IPS-NIHi7 (cell line): ENCODE measurements at regions not wholly inside any gene's neighbourhood (a gene's known extent, or its start where the extent isn't known, plus 50 kb on each side); places are given as distances from the start of the nearest gene placed in this dataset.
"Not testable (repeated sequence)": the region's sequence is repeated elsewhere in the genome, so short reads cannot be mapped to it uniquely, and the experiment has no call there.

Experiments used
- DNase-seq: peaks from one replicate; pipeline ENCODE4 v3.0.0; 2012; ENCODE audit warnings: mixed read lengths; ENCODE audit errors: extremely low spot score

DNA sequence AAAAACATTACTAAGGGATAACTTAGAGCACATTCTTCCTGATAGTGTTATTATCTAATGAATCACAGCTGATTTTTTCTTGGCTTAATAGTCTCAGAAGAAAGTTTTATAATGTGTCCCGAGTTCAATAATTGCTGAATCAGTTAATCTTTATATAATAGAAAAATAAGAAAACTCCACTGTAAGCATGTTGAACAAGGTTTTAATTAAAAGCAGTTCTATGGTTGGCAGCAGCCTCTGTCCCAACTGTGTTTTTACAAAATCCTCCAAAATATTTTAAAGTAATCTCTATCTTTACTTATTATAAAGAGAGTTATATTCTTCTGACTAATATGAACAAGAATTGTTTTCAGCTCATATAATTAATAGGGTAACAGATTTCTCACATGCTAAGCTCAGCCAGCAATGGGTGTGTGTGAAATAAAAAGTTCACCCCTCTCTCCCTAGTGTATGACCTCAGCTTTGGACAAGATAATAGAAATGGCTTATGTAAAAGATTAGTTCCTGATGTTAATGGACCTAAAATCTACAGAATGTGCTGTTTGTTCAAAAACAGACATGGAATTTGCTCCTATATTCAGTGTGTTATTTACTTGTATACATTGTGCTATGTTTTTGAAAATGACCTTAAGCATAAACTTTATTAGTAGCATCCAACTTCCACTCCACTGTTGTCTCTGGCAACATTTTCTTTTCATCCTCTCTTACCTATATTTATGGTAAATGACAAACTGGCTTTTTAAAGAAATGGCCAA lies 67.1 kb upstream of the DCN start:
- DNase-seq, result no peak

DNA sequence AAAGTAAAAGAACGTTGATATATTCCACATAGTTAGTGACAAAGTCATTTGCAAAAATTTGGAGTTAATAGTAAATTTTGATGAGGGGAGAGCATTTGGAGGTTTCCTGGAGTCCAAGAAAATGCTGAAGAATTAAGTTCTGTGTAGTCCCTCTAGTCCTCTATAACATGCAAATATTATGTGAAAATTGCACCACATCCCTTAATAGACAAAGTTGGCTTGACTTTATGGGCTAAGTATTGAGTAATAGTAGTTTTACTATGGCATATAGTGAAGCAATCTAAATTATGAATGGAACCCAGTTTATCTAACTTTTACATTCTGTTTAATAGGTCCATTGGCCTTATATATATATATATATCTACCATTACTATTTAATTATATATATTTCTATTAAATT lies 66.4 kb upstream of the DCN start:
- no peak for DNase-seq

DNA sequence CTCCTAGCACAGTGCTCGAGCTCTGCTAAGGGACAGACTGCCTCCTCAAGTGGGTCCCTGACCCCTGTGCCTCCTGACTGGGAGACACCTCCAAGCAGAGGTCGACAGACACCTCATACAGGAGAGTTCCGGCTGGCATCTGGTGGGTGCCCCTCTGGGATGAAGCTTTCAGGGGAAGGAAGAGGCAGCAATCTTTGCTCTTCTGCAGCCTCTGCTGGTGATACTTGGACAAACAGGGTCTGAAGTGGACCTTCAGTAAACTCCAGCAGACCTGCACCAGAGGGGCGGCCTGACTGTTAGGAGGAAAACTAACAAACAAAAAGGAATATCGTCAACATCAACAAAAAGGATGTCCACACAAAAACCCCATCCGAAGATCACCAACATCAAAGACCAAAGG lies 60.6 kb upstream of the DCN start:
- DNase-seq, result not testable (repeated sequence)

- no peak for DNase-seq
Measured at GRCh38 chr12:91241756-91242155, 59.1 kb upstream of the DCN start.

DNA sequence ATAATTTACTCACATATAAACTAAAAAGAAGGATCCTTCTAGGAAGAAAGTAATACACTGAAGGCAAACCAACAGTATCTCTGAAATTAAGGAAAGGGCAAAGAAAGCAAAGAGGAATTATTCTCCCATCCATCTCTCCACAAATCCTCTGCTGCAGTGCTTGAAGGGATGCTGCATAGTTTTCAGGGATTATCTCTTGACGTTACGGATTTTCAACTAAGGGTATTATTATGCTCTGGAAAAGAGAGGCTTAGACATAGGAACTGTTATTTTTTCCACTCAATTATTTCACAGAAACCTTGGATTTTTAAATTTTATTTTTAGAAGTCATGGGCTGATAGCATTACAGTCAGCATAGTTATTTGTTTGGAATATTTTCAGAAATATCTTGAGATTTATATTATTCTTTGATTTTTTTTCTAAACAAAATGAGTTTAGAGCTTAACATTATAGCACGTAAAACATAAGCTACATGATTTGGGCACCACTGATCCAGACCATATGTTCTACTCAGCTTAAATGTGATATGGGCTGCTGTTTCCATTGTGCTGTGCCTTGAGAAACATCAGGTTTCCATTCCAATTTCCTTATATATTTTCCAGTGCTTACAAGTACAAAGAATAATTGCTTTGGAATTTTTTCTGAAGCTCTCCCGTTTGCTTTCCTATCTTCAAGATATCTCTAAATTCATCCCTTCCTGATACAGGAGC lies 57.9 kb upstream of the DCN start:
- no peak for DNase-seq

DNA sequence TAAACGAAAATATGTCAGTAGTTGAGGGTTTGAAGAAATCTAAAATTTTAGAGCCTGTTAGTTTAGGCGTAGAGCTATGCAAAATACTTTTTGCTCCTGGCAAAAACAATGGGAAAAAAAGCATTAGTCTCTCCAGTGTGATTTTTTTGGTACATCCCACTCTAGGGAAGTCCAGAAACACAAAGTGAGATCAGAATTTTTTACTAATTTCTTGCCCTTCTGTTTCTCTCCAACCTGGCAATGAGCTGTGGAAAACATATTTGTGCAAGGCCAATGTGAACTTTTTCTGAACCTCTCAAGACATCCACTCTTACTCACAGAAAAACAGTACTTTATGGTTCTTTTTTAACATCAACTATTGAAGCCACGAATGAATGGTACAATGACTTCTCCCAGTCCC lies 56.9 kb upstream of the DCN start:
- no peak for DNase-seq
